Neural progenitor cell (in vitro differentiated cells): ENCODE measurements at regions not wholly inside any gene's neighbourhood (a gene's known extent, or its start where the extent isn't known, plus 50 kb on each side); places are given as distances from the start of the nearest gene placed in this dataset.

Experiments
- DNase-seq: peaks from one replicate; pipeline ENCODE4 v3.0.0-alpha.2; 2016; ENCODE audit warnings: low spot score
- H2AFZ ChIP-seq: fragments of 200-600 bp; sonication (generic); replicated peaks from 2 replicates; pipeline ENCODE4 v1.6.1; 2016; ENCODE audit warnings: antibody characterized with exemption
- H3F3A ChIP-seq: fragments of 200-600 bp; sonication (generic); 2 replicates; pipeline ENCODE4 v1.6.1; 2016; ENCODE audit warnings: antibody characterized with exemption, low read depth
- H3K27ac ChIP-seq: fragments of 200-600 bp; sonication (generic); 2 replicates; pipeline ENCODE4 v1.5.1; 2016; ENCODE audit warnings: mild to moderate bottlenecking
- H3K27me3 ChIP-seq: fragments of 200-600 bp; sonication (generic); 2 replicates; pipeline ENCODE4 v1.6.1; 2016; ENCODE audit warnings: mild to moderate bottlenecking, moderate library complexity
- H3K36me3 ChIP-seq: fragments of 200-600 bp; sonication (generic); 2 replicates; pipeline ENCODE4 v1.5.1; 2016
- H3K4me1 ChIP-seq: fragments of 200-600 bp; sonication (generic); 2 replicates; pipeline ENCODE4 v1.6.1; 2016; ENCODE audit warnings: mixed run types
- H3K4me2 ChIP-seq: fragments of 200-600 bp; sonication (generic); 2 replicates; pipeline ENCODE4 v1.6.1; 2016
- H3K4me3 ChIP-seq: fragments of 200-600 bp; sonication (generic); 2 replicates; pipeline ENCODE4 v1.5.1; 2016
- H3K79me2 ChIP-seq: fragments of 200-600 bp; sonication (generic); 2 replicates; pipeline ENCODE4 v1.6.1; 2016; ENCODE audit warnings: low read depth
- H3K9ac ChIP-seq: fragments of 200-600 bp; sonication (generic); 2 replicates; pipeline ENCODE4 v1.6.1; 2016
- H3K9me3 ChIP-seq: fragments of 200-600 bp; sonication (generic); 2 replicates; pipeline ENCODE4 v1.5.1; 2016; ENCODE audit warnings: low read depth
- H4K20me1 ChIP-seq: fragments of 200-600 bp; sonication (generic); 2 replicates; pipeline ENCODE4 v1.6.1; 2016; ENCODE audit warnings: low read depth
- H3K27ac Mint-ChIP-seq: 3 replicates; pipeline ENCODE4 v1.8.0; 2021; ENCODE audit warnings: mixed read lengths
- H3K27me3 Mint-ChIP-seq: 2 replicates; pipeline ENCODE4 v1.8.0; 2022; ENCODE audit warnings: low read depth, mild to moderate bottlenecking, inconsistent platforms, moderate library complexity, mixed read lengths; ENCODE audit not compliant: insufficient read depth
- H3K36me3 Mint-ChIP-seq: 3 replicates; pipeline ENCODE4 v1.8.0; 2021; ENCODE audit warnings: mixed read lengths
- H3K4me1 Mint-ChIP-seq: 3 replicates; pipeline ENCODE4 v1.8.0; 2021; ENCODE audit warnings: mixed read lengths
- H3K4me3 Mint-ChIP-seq: 3 replicates; pipeline ENCODE4 v1.8.0; 2021; ENCODE audit warnings: mild to moderate bottlenecking, moderate library complexity, mixed read lengths
- H3K9me3 Mint-ChIP-seq: 3 replicates; pipeline ENCODE4 v1.8.0; 2020; ENCODE audit warnings: mixed read lengths
- EZH2 ChIP-seq: fragments of 200-600 bp; sonication (generic); IDR thresholded peaks from 2 replicates; pipeline ENCODE4 v1.6.1; 2017; ENCODE audit warnings: antibody characterized with exemption, mild to moderate bottlenecking, moderate library complexity
- EZH2phosphoT487 ChIP-seq: fragments of 200-600 bp; sonication (generic); IDR thresholded peaks from 2 replicates; pipeline ENCODE4 v1.6.1; 2017; ENCODE audit warnings: antibody characterized with exemption
- TF ChIP-seq, protein P1 (sequence below): fragments of 200-600 bp; sonication (generic); IDR thresholded peaks from 2 replicates; pipeline ENCODE4 v1.5.1; 2017; ENCODE audit warnings: antibody characterized with exemption, mild to moderate bottlenecking

DNA sequence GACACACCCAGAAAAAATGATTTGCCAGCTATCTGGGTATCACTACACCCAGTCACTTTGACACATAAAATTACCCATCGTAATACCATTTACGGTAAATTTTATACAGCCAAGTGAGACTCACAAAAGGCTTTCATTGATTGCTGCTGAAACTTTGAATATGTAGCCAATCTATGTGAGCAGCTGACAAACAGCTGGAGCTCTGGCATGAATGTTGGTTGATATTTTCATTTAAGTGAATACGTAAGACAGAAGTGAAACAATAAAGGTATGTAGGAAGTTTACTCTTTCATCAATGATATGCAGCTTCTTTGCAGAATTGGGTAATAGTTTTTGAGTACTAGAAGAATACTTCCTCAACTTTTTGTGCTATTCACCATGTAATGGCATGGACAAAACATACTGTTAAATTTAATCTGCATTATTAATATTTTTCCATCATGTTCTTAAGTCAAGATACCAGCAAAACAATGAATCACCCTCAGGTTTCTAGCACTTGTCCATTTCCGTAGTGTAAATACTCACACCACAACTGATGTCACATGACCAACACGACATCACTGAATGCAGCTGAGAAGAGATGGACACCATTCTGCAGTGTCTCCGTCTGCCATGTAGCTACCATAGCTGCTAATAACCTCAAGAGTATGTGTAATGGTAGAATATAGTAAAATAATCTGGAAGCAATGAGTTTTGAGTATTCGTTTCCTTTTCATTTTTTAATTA lies 205.9 kb upstream of the HES1 start:
- Histone ChIP-seq H3K79me2 (no peaks in the 10 kb centered on the region), H3K27me3 (no peaks in the 10 kb centered on the region), H3K4me2 (no peak overlapping the region), H3K36me3 (no peaks in the 10 kb centered on the region), H2AFZ (no peak overlapping the region), H3K27ac (no peak overlapping the region), H3K4me3 (no peak overlapping the region), H3K4me1 (peaks cover 6% of the 10 kb centered on the region), H3K9ac (no peak overlapping the region), H4K20me1 (no peaks in the 10 kb centered on the region), H3K9me3 (no peaks in the 10 kb centered on the region), H3F3A (no peaks in the 10 kb centered on the region)
- peaks cover 15% of the 10 kb centered on the region for H3K9me3 Mint-ChIP-seq
- H3K4me3 Mint-ChIP-seq, result no peak overlapping the region
- no peak overlapping the region for H3K27ac Mint-ChIP-seq
- H3K4me1 Mint-ChIP-seq, result peaks cover 16% of the 10 kb centered on the region
- TF ChIP-seq EZH2 (no peak), EZH2phosphoT487 (no peak)
- TF ChIP-seq, protein P1, sequence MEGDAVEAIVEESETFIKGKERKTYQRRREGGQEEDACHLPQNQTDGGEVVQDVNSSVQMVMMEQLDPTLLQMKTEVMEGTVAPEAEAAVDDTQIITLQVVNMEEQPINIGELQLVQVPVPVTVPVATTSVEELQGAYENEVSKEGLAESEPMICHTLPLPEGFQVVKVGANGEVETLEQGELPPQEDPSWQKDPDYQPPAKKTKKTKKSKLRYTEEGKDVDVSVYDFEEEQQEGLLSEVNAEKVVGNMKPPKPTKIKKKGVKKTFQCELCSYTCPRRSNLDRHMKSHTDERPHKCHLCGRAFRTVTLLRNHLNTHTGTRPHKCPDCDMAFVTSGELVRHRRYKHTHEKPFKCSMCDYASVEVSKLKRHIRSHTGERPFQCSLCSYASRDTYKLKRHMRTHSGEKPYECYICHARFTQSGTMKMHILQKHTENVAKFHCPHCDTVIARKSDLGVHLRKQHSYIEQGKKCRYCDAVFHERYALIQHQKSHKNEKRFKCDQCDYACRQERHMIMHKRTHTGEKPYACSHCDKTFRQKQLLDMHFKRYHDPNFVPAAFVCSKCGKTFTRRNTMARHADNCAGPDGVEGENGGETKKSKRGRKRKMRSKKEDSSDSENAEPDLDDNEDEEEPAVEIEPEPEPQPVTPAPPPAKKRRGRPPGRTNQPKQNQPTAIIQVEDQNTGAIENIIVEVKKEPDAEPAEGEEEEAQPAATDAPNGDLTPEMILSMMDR, result no peak
- peaks cover 3% of the 10 kb centered on the region for H3K36me3 Mint-ChIP-seq
- no peak for DNase-seq
- peaks cover 9% of the 10 kb centered on the region for H3K27me3 Mint-ChIP-seq

DNA sequence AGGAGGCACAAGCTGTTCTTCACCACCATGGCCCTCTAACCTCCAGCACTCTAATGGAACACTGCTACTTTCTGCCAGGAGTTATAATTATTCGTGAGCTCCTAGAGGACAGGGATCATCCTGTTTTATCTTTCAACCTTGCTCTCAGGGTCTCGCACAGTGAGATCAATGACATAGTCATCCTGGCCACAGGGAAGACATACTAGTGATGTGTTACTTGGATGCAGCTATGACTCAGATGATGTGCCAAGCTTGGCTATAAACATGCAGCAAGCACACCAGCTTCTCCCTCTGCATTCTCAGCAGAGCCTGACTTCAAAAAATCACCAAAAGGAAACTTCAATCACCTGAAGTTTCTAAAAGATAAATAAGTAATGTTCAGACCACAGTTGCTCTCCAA lies 203.8 kb upstream of the HES1 start:
- Histone ChIP-seq H3K27ac (no peak overlapping the region), H2AFZ (no peak overlapping the region), H3K9ac (no peak overlapping the region), H3F3A (no peaks in the 10 kb centered on the region), H3K4me3 (no peak overlapping the region), H4K20me1 (no peaks in the 10 kb centered on the region), H3K27me3 (no peaks in the 10 kb centered on the region), H3K9me3 (no peaks in the 10 kb centered on the region), H3K36me3 (no peaks in the 10 kb centered on the region), H3K4me1 (peaks cover 16% of the 10 kb centered on the region), H3K79me2 (no peaks in the 10 kb centered on the region), H3K4me2 (no peak overlapping the region)
- peaks cover 6% of the 10 kb centered on the region for H3K9me3 Mint-ChIP-seq
- no peaks in the 10 kb centered on the region for H3K36me3 Mint-ChIP-seq
- H3K27me3 Mint-ChIP-seq, result peaks cover 9% of the 10 kb centered on the region
- no peak for DNase-seq
- no peak overlapping the region for H3K4me3 Mint-ChIP-seq
- H3K4me1 Mint-ChIP-seq, result peaks cover 16% of the 10 kb centered on the region
- no peak overlapping the region for H3K27ac Mint-ChIP-seq
- TF ChIP-seq, protein P1, result no peak
- no peak for TF ChIP-seq EZH2phosphoT487
- TF ChIP-seq EZH2, result no peak

DNA sequence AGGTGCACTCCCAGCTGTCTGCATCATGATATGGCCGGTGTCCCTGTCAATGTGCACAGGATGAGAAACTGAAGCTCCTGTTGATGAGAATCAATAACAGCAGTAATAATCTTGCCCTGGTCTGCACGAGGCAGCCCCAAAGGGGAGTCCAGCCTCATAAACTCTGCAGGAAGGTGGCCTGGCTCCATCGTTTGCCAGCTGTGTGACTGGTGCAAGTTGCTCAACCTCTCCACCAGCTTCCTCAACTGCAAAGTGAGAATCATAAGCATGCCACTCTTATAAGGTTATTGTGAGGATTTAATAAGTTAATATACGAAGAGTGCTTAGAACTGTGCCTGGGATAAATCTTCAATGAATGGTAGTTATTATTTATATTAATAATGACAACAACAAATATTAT lies 203.4 kb upstream of the HES1 start:
- Mint-ChIP-seq H3K36me3 (no peaks in the 10 kb centered on the region), H3K27me3 (peaks cover 6% of the 10 kb centered on the region), H3K9me3 (peaks cover 3% of the 10 kb centered on the region), H3K4me3 (no peak overlapping the region), H3K27ac (no peak overlapping the region), H3K4me1 (peaks cover 16% of the 10 kb centered on the region)
- Histone ChIP-seq H2AFZ (no peak overlapping the region), H3K36me3 (no peaks in the 10 kb centered on the region), H3K4me1 (peaks cover 20% of the 10 kb centered on the region), H3F3A (peaks cover 4% of the 10 kb centered on the region), H3K27me3 (no peaks in the 10 kb centered on the region), H3K79me2 (no peaks in the 10 kb centered on the region), H3K9me3 (no peaks in the 10 kb centered on the region), H3K4me3 (no peak overlapping the region), H4K20me1 (no peaks in the 10 kb centered on the region), H3K27ac (no peak overlapping the region), H3K4me2 (no peak overlapping the region), H3K9ac (no peak overlapping the region)
- DNase-seq, result no peak
- TF ChIP-seq EZH2 (no peak), EZH2phosphoT487 (no peak)
- TF ChIP-seq, protein P1, result no peak
